IMR-90 (cell line): ENCODE measurements at regions not wholly inside any gene's neighbourhood (a gene's known extent, or its start where the extent isn't known, plus 50 kb on each side); places are given as distances from the start of the nearest gene placed in this dataset.

Experiments used
- ATAC-seq: fragments of 200-7000 bp; cut with Tn5 transposase; 2 replicates; pipeline ENCODE4 v1.9.1; 2020; ENCODE audit warnings: low read depth, mild to moderate bottlenecking, moderate library complexity
- BruUV-seq: library from RNA; stranded (reverse); fragments of 400-500 nt; replicated peaks from 2 replicates; lab custom pipeline; 2021; lab: Mats Ljungman, UMichigan
- CTCF ChIA-PET: fragments of 300-600 bp; formaldehyde crosslinking; extraction: SDS; loops from one replicate; lab custom pipeline; 2021; ENCODE audit warnings: antibody characterized with exemption; lab: Yijun Ruan, JAX
- POLR2A ChIA-PET: fragments of 300-600 bp; sonication (Branson Sonifier 250); formaldehyde crosslinking; loops from one replicate; lab custom pipeline; 2022; ENCODE audit warnings: antibody characterized with exemption; ENCODE audit not compliant: unreplicated experiment; lab: Charles Lee
- DNase-seq: peaks from one replicate; pipeline ENCODE4 v3.0.0; 2013
- H2AFZ ChIP-seq: replicated peaks from 2 replicates; pipeline ENCODE3; 2013; ENCODE audit warnings: low read length, mild to moderate bottlenecking; ENCODE audit not compliant: poor library complexity
- H2AK5ac ChIP-seq: 2 replicates; pipeline ENCODE4 v1.6.1; 2013; ENCODE audit warnings: low read depth, low read length, inconsistent platforms
- H2AK9ac ChIP-seq: replicated peaks from 2 replicates; pipeline ENCODE3; 2013; ENCODE audit warnings: mild to moderate bottlenecking, low read depth, low read length, moderate library complexity; ENCODE audit not compliant: poor library complexity
- H2BK120ac ChIP-seq: 2 replicates; pipeline ENCODE4 v1.6.1; 2013; ENCODE audit warnings: low read depth, low read length, inconsistent platforms
- H2BK15ac ChIP-seq: 3 replicates; pipeline ENCODE4 v1.6.1; 2013; ENCODE audit warnings: low read depth, low read length, inconsistent platforms
- H2BK20ac ChIP-seq: 2 replicates; pipeline ENCODE4 v1.6.1; 2013; ENCODE audit warnings: low read depth, mild to moderate bottlenecking, inconsistent platforms, low read length, moderate library complexity
- H2BK5ac ChIP-seq: 2 replicates; pipeline ENCODE4 v1.6.1; 2013; ENCODE audit warnings: mild to moderate bottlenecking, low read depth, low read length, inconsistent platforms; ENCODE audit not compliant: poor library complexity, severe bottlenecking
- H3K14ac ChIP-seq: replicated peaks from 2 replicates; pipeline ENCODE4 v1.6.1; 2013; ENCODE audit warnings: low read depth, low read length, inconsistent platforms
- H3K18ac ChIP-seq: 2 replicates; pipeline ENCODE4 v1.6.1; 2013; ENCODE audit warnings: low read depth, low read length, control low read depth
- H3K23ac ChIP-seq: 2 replicates; pipeline ENCODE4 v1.6.1; 2013; ENCODE audit warnings: low read depth, low read length, inconsistent platforms
- H3K27ac ChIP-seq: 2 replicates; pipeline ENCODE4 v1.5.1; 2013; ENCODE audit warnings: mild to moderate bottlenecking, control low read depth, low read length; ENCODE audit not compliant: insufficient read depth
- H3K27me3 ChIP-seq: 2 replicates; pipeline ENCODE4 v1.6.1; 2013; ENCODE audit warnings: low read length; ENCODE audit not compliant: control insufficient read depth, insufficient read depth
- H3K36me3 ChIP-seq: 2 replicates; pipeline ENCODE4 v1.6.1; 2013; ENCODE audit warnings: low read length, mixed read lengths; ENCODE audit not compliant: control insufficient read depth, insufficient read depth
- H3K4ac ChIP-seq: 2 replicates; pipeline ENCODE4 v1.6.1; 2013; ENCODE audit warnings: low read depth, low read length, inconsistent platforms
- H3K4me1 ChIP-seq: 2 replicates; pipeline ENCODE4 v1.6.1; 2013; ENCODE audit warnings: low read length, mixed read lengths; ENCODE audit not compliant: control insufficient read depth, insufficient read depth
- H3K4me2 ChIP-seq: 2 replicates; pipeline ENCODE4 v1.6.1; 2013; ENCODE audit warnings: low read depth, mild to moderate bottlenecking, control low read depth, low read length, moderate library complexity
- H3K4me3 ChIP-seq: 2 replicates; pipeline ENCODE4 v1.5.1; 2013; ENCODE audit warnings: low read depth, mild to moderate bottlenecking, control low read depth, low read length, moderate library complexity; ENCODE audit not compliant: insufficient read depth
- H3K56ac ChIP-seq: 2 replicates; pipeline ENCODE4 v1.6.1; 2013; ENCODE audit warnings: low read length, inconsistent platforms; ENCODE audit not compliant: insufficient read depth; ENCODE audit errors: extremely low read depth
- H3K79me1 ChIP-seq, 2 experiments: 2 replicates each; pipeline ENCODE4 v1.6.1; 2013; ENCODE audit warnings: low read length in 2 of 2, inconsistent platforms in 1 of 2, low read depth in 1 of 2
- H3K9ac ChIP-seq: 2 replicates; pipeline ENCODE4 v1.6.1; 2013; ENCODE audit warnings: low read depth, low read length, control low read depth
- H3K9me1 ChIP-seq: 2 replicates; pipeline ENCODE4 v1.6.1; 2013; ENCODE audit warnings: low read length, inconsistent platforms; ENCODE audit not compliant: insufficient read depth
- H3K9me3 ChIP-seq: 2 replicates; pipeline ENCODE4 v1.6.1; 2013; ENCODE audit warnings: low read length; ENCODE audit not compliant: control insufficient read depth, insufficient read depth
- H4K20me1 ChIP-seq: 2 replicates; pipeline ENCODE4 v1.6.1; 2013; ENCODE audit warnings: low read length, inconsistent platforms; ENCODE audit not compliant: insufficient read depth
- H4K5ac ChIP-seq: 2 replicates; pipeline ENCODE4 v1.6.1; 2013; ENCODE audit warnings: mild to moderate bottlenecking, low read depth, low read length, control low read depth
- H4K8ac ChIP-seq, 2 experiments: 2 replicates each; pipeline ENCODE4 v1.6.1; 2013; ENCODE audit warnings: low read depth in 2 of 2, low read length in 2 of 2, control low read depth in 1 of 2, inconsistent platforms in 1 of 2
- H4K91ac ChIP-seq: 2 replicates; pipeline ENCODE4 v1.6.1; 2013; ENCODE audit warnings: low read depth, low read length, inconsistent platforms; ENCODE audit not compliant: insufficient read depth
- CHD1 ChIP-seq: IDR thresholded peaks from 2 replicates; pipeline ENCODE4 v1.6.1; 2012; ENCODE audit warnings: low read depth, low read length, improper control_type of control experiment
- NFE2L2 ChIP-seq: fragments of 150-350 bp; IDR thresholded peaks from 2 replicates; pipeline ENCODE4 v1.6.1; 2016; ENCODE audit warnings: low read depth, mild to moderate bottlenecking, low read length
- RCOR1 ChIP-seq: IDR thresholded peaks from 2 replicates; pipeline ENCODE4 v1.6.1; 2012; ENCODE audit warnings: mild to moderate bottlenecking, low read length, improper control_type of control experiment; ENCODE audit not compliant: insufficient replicate concordance
- WGBS, 2 experiments: methylation state at CpG; one replicate each; pipeline versions ENCODE4 v1.1.5 to v1.1.7; 2013; ENCODE audit warnings: missing lambda C conversion rate in 2 of 2; ENCODE audit not compliant: insufficient read length in 1 of 2; ENCODE audit errors: extremely low coverage in 2 of 2; 5-methylcytosine and 5-hydroxymethylcytosine counted together
- dilution Hi-C: fragments of 300-500 bp; cut with HindIII; formaldehyde crosslinking; loops from one replicate; pipeline ENCODE4 v1.14.3; 2018; ENCODE audit warnings: low sequenced_read_pairs; ENCODE audit not compliant: unreplicated experiment
- in situ Hi-C: fragments of 300-500 bp; cut with MboI; formaldehyde crosslinking; loops from 3 replicates; pipeline ENCODE4 v1.14.3; 2019; ENCODE audit warnings: low sequenced_read_pairs, inconsistent platforms, mixed read lengths
- intact Hi-C: fragments of 100-400 bp; cut with micrococcal nuclease; formaldehyde crosslinking; loops from 2 replicates; pipeline ENCODE4 v1.10.0; 2022
- TF ChIP-seq, protein P1 (sequence below): fragments of 150-350 bp; IDR thresholded peaks from 2 replicates; pipeline ENCODE4 v1.6.1; 2016; ENCODE audit warnings: low read depth, mild to moderate bottlenecking, low read length, moderate library complexity, borderline replicate concordance

- Histone ChIP-seq H3K56ac (no peak overlapping the region), H3K27ac (no peak overlapping the region), H4K20me1 (no peaks in the 10 kb centered on the region), H3K27me3 (no peaks in the 10 kb centered on the region), H3K4ac (no peak overlapping the region), H3K9ac (no peak overlapping the region), H3K18ac (no peak overlapping the region), H2BK5ac (no peak overlapping the region), H4K8ac (no peak overlapping the region), H2BK20ac (no peak overlapping the region), H3K4me3 (no peak overlapping the region), H3K9me3 (peaks cover 3% of the 10 kb centered on the region; the same call in 1 of the 2 replicates), H3K36me3 (no peaks in the 10 kb centered on the region), H4K5ac (no peak overlapping the region), H3K23ac (no peak overlapping the region), H2AK5ac (no peak overlapping the region), H3K9me1 (no peaks in the 10 kb centered on the region), H2AFZ (no peak overlapping the region), H3K4me1 (no peaks in the 10 kb centered on the region), H2BK120ac (no peak overlapping the region), H4K91ac (no peak overlapping the region), H2AK9ac (no peak overlapping the region), H3K4me2 (no peak overlapping the region), H3K79me1 (no peaks in the 10 kb centered on the region), H2BK15ac (no peak overlapping the region), H3K14ac (no peak overlapping the region)
- dilution Hi-C loops (no loop called here), intact Hi-C loops (no loop called here), in situ Hi-C loops (no loop called here)
- BruUV-seq, result no TSS peak
- ATAC-seq (no peak), DNase-seq (no peak)
- ChIA-PET CTCF (no interaction called here), POLR2A (no interaction called here)
- TF ChIP-seq RCOR1 (no peak), CHD1 (no peak), NFE2L2 (no peak)
- TF ChIP-seq, protein P1, sequence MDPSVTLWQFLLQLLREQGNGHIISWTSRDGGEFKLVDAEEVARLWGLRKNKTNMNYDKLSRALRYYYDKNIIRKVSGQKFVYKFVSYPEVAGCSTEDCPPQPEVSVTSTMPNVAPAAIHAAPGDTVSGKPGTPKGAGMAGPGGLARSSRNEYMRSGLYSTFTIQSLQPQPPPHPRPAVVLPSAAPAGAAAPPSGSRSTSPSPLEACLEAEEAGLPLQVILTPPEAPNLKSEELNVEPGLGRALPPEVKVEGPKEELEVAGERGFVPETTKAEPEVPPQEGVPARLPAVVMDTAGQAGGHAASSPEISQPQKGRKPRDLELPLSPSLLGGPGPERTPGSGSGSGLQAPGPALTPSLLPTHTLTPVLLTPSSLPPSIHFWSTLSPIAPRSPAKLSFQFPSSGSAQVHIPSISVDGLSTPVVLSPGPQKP, result no peak
- WGBS, 2 experiments, result no CpG with 5 or more reads among the region's 1 CpG
Observed at GRCh38 chr10:55870186-55870585, 490.9 kb downstream of the ZWINT start.
